HCT116 (cell line): ENCODE measurements at regions not wholly inside any gene's neighbourhood (a gene's known extent, or its start where the extent isn't known, plus 50 kb on each side); places are given as distances from the start of the nearest gene placed in this dataset.

Source experiments
- CEBPB ChIP-seq: IDR thresholded peaks from 2 replicates; pipeline ENCODE4 v1.6.1; 2012; ENCODE audit warnings: low read depth
- CTCF ChIP-seq, 3 experiments: fragments of 200-600 bp in 1 of 3; sonication (generic) in 1 of 3; IDR thresholded peaks in 2 of 3; conservative IDR thresholded peaks in 1 of 3; 2 replicates each; pipeline ENCODE4 v1.5.1; 2012 to 2017; ENCODE audit warnings: low read depth in 2 of 3, low read length in 2 of 3, antibody characterized with exemption in 1 of 3, borderline replicate concordance in 1 of 3, control low read depth in 1 of 3, mild to moderate bottlenecking in 1 of 3, mixed read lengths in 1 of 3, mixed run types in 1 of 3, moderate library complexity in 1 of 3; ENCODE audit not compliant: insufficient read depth in 1 of 3
- JUND ChIP-seq: IDR thresholded peaks from 2 replicates; pipeline ENCODE4 v1.6.1; 2012
- MAX ChIP-seq: IDR thresholded peaks from 2 replicates; pipeline ENCODE4 v1.6.1; 2012
- POLR2AphosphoS5 ChIP-seq: IDR thresholded peaks from 2 replicates; pipeline ENCODE4 v1.6.1; 2011; ENCODE audit warnings: mild to moderate bottlenecking, low read depth, low read length, moderate library complexity
- RAD21 ChIP-seq: IDR thresholded peaks from 2 replicates; pipeline ENCODE4 v1.6.1; 2012; ENCODE audit warnings: low read depth, mild to moderate bottlenecking
- REST ChIP-seq: IDR thresholded peaks from 2 replicates; pipeline ENCODE4 v1.6.1; 2012; ENCODE audit warnings: low read depth
- SIN3A ChIP-seq: IDR thresholded peaks from 2 replicates; pipeline ENCODE4 v1.6.1; 2012; ENCODE audit warnings: low read depth
- SRF ChIP-seq: IDR thresholded peaks from 2 replicates; pipeline ENCODE4 v1.6.1; 2012; ENCODE audit warnings: low read depth
- ZBTB33 ChIP-seq: IDR thresholded peaks from 2 replicates; pipeline ENCODE4 v1.6.1; 2011; ENCODE audit warnings: mild to moderate bottlenecking, low read length, moderate library complexity; ENCODE audit not compliant: insufficient replicate concordance; ENCODE audit errors: extremely low read depth
- ZFX ChIP-seq: fragments of 450-650 bp; IDR thresholded peaks from 2 replicates; pipeline ENCODE4 v1.6.1; 2017
- ZNF274 ChIP-seq: fragments of 200-500 bp; sonication (Bioruptor generic); IDR thresholded peaks from 2 replicates; pipeline ENCODE4 v1.6.1; 2014; ENCODE audit warnings: mild to moderate bottlenecking, low read depth, low read length, inconsistent platforms

GRCh38 chrX:84666086-84666485 is 163.8 kb upstream of the HDX start:
- no peak for TF ChIP-seq CTCF (IDR thresholded peaks at IDR 0.05 in 2 of 3, conservative IDR thresholded peaks at IDR 0.05 in 1 of 3; ENCODE audit: borderline replicate concordance in 1 of 3, insufficient read depth in 1 of 3, low read depth in 2 of 3, low read length in 2 of 3)
- no peak for TF ChIP-seq SIN3A
- TF ChIP-seq ZNF274, result no peak
- no peak for TF ChIP-seq MAX
- no peak for TF ChIP-seq RAD21
- no peak for TF ChIP-seq ZBTB33
- TF ChIP-seq CEBPB, result no peak
- no peak for TF ChIP-seq JUND
- TF ChIP-seq ZFX, result no peak
- no peak for TF ChIP-seq SRF
- TF ChIP-seq REST, result no peak
- TF ChIP-seq POLR2AphosphoS5, result no peak
